GM12864 (cell line): ENCODE measurements at regions not wholly inside any gene's neighbourhood (a gene's known extent, or its start where the extent isn't known, plus 50 kb on each side); places are given as distances from the start of the nearest gene placed in this dataset.

Source experiments
- DNase-seq: peaks from one replicate; pipeline ENCODE4 v3.0.0-alpha.2; 2011; ENCODE audit warnings: low read depth
- H3K4me3 ChIP-seq: 2 replicates; pipeline ENCODE4 v1.5.1; 2011; ENCODE audit warnings: mild to moderate bottlenecking, low read depth, low read length, control low read depth
- CTCF ChIP-seq: IDR thresholded peaks from 2 replicates; pipeline ENCODE4 v1.5.1; 2011; ENCODE audit warnings: low read depth, mild to moderate bottlenecking, moderate library complexity, low read length, control low read depth, inconsistent platforms; ENCODE audit errors: missing control alignments

DNA sequence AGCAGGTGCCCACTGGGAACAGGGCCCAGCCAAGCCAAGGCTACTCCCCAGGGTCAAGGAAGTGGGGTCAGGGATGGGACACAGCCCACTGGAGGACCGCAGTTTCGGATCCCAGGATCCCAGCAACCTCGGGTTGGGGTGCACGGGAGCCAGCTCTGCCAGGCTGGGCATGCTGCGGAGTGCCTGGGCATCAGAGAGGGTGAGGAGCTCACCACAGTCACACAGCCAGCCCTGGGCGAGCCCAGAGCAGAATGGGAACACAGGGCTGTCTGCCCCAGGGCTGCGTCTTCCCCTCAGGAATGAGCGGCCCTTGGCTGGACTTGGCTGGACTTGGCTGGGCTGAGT is 74.3 kb upstream of the SLCO4A1 start:
- H3K4me3 ChIP-seq: no peak overlapping the region
- DNase-seq: no peak
- TF ChIP-seq CTCF: no peak

- TF ChIP-seq CTCF: no peak
- no peak for DNase-seq
- no peak overlapping the region for H3K4me3 ChIP-seq
Observed at GRCh38 chr20:62569615-62570014, 72.7 kb upstream of the SLCO4A1 start.

DNA sequence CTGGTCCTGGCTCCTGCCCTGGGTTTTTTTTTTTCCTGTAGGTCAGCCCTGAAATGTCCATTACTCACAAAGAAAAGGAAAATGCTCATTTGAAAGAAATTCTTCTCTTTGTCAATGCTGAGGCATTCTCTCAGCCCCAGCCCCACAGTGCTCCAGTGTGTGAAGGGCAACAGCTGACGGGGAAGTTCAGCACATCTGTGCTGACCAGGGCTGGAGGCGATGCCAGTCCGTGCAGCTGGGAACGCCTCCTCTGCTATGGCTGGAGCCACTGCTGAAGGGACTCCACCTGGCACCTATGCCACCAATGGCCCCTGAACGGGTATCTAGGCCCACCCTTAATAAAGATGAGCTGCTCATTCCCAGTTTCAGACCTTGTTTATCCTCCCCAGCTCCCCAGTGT is 71.9 kb upstream of the SLCO4A1 start:
- no peak overlapping the region for H3K4me3 ChIP-seq
- no peak for TF ChIP-seq CTCF
- no peak for DNase-seq

DNA sequence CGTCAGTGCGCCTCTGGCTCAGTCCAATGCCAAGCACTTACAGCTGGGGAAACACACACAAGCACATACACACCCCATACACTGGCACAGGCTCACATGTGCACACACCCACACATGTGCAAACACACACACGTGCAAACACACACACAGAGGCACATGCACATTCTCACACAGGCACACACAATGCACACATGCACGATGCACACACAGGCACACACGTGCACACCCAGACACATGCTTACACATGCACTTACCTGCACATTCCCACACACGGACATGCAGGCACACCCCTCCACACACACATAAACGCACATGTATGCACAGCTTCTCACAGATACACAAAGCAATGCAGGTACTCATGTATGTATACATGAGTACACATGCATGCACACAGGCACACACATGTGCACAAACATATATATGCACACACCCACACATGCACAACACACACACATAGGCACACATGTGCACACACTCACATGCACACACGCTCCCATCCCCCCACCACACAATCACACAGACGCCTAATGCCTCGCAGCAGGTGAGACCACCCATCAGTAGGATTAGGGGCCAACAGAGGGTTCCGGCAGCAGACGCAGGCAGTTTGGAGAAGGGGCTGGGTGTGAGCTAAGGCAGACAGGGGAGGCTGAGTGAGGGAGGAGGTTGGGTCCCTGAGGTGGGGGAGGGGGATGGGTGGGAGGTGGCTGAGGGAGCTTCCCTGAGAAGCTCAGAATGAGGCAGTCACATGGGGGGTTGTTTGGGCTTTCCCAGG is 71.2 kb upstream of the SLCO4A1 start:
- no peak overlapping the region for H3K4me3 ChIP-seq
- no peak for DNase-seq
- no peak for TF ChIP-seq CTCF

DNA sequence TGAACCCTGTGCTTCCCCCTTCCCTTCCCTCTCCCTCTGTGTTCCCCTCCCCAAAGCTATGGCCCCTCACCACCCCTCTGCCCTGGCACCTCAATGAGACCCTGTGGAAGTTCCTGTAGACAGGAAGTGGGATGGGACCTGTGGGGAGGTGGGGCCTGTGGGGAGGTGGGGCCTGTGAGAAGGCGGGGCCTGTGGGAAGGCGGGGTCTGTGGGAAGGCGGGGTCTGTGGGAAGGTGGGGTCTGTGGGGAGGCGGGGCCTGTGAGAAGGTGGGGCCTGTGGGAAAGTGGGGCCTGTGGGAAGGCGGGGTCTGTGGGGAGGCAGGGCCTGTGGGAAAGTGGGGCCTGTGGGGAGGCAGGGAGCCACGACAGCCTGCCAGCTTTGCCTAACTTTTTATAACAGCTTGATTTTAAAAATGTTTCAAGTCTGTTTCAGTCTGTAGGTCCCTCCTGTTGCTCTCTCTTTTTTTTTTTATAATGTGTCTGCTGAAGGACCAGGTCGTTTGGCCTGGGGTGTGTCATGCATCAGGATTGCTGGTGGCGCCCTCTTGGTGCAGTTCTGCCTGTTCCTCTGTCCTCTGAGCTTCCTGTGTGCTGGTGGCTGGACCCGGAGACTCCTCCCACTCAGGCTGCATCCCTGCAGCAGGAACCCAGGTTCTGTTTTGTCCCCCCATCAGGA is 70.5 kb upstream of the SLCO4A1 start:
- no peak for TF ChIP-seq CTCF
- DNase-seq: no peak
- H3K4me3 ChIP-seq: no peak overlapping the region

GRCh38 chr20:62572980-62573379 is 69.3 kb upstream of the SLCO4A1 start:
- TF ChIP-seq CTCF: no peak
- DNase-seq: no peak
- H3K4me3 ChIP-seq: no peak overlapping the region

DNA sequence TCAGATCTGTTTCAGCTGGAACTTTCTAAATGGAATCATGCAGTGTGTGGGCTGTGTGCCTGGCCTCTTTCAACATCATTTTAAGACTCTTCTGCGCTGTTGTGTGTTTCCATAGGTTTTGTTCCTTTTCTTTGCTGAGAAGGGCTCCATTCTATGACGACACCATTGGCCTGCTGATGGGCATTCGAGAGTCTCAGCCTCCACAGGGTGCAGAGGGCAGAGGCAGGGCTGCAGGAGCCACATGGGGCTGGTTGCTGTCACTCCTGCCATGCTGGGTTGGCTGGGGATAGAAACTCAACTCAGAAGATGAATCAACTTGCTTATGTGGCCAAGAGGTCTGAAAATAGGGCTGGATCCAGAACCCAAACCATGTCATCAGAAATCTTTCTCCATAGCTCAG is 68.5 kb upstream of the SLCO4A1 start:
- no peak overlapping the region for H3K4me3 ChIP-seq
- no peak for TF ChIP-seq CTCF
- no peak for DNase-seq
